ENCODE measurements at regions not wholly inside any gene's neighbourhood (a gene's known extent, or its start where the extent isn't known, plus 50 kb on each side); places are given as distances from the start of the nearest gene placed in this dataset.

- Histone ChIP-seq H3K9ac (ENCODE audit: low read length) (no peak overlapping the region), H3K27me3 (replicated peaks in 1 of 4; ENCODE audit: control extremely low read depth in 1 of 4, control insufficient read depth in 3 of 4, insufficient read depth in 4 of 4, low read length in 3 of 4) (no peaks in the 10 kb centered on the region), H3K4me1 (ENCODE audit: control insufficient read depth in 2 of 2, insufficient read depth in 2 of 2, low read length in 2 of 2) (no peaks in the 10 kb centered on the region), H3K27ac (ENCODE audit: low read length in 2 of 2) (no peak overlapping the region), H3K4me2 (replicated peaks; ENCODE audit: low read depth, low read length, poor library complexity, severe bottlenecking) (no peak overlapping the region), H3K79me2 (ENCODE audit: control insufficient read depth, insufficient read depth, low read length) (no peaks in the 10 kb centered on the region), H2AFZ (ENCODE audit: insufficient read depth, low read depth, low read length, poor library complexity, severe bottlenecking) (no peak overlapping the region), H4K20me1 (ENCODE audit: control insufficient read depth, insufficient read depth, low read length, poor library complexity, severe bottlenecking) (no peaks in the 10 kb centered on the region), H3K4me3 (ENCODE audit: control extremely low read depth in 1 of 5, extremely low read depth in 1 of 5, insufficient read depth in 1 of 5, low read depth in 2 of 5, low read length in 4 of 5) (no peak overlapping the region), H3K9me3 (ENCODE audit: control extremely low read depth in 1 of 3, control insufficient read depth in 2 of 3, insufficient read depth in 1 of 3, low read length in 2 of 3) (peaks cover 0 to 1% (median 0%) of the 10 kb centered on the region in 3 donors), H3K36me3 (replicated peaks in 1 of 2; ENCODE audit: control extremely low read depth in 1 of 2, control insufficient read depth in 1 of 2, extremely low read depth in 1 of 2, insufficient read depth in 2 of 2, low read length in 1 of 2) (no peaks in the 10 kb centered on the region)
- CTCF ChIA-PET, result no interaction called here
- Mint-ChIP-seq H3K4me3 (no peak overlapping the region), H3K27me3 (no peaks in the 10 kb centered on the region), H3K4me1 (no peaks in the 10 kb centered on the region), H3K9me3 (ENCODE audit: insufficient read depth) (peaks cover 4% of the 10 kb centered on the region), H3K27ac (no peak overlapping the region)
- POLR2A ChIA-PET, result no interaction called here
- no peak for ATAC-seq (ENCODE audit: low read depth)
- no peak for DNase-seq
- TF ChIP-seq, protein P1, sequence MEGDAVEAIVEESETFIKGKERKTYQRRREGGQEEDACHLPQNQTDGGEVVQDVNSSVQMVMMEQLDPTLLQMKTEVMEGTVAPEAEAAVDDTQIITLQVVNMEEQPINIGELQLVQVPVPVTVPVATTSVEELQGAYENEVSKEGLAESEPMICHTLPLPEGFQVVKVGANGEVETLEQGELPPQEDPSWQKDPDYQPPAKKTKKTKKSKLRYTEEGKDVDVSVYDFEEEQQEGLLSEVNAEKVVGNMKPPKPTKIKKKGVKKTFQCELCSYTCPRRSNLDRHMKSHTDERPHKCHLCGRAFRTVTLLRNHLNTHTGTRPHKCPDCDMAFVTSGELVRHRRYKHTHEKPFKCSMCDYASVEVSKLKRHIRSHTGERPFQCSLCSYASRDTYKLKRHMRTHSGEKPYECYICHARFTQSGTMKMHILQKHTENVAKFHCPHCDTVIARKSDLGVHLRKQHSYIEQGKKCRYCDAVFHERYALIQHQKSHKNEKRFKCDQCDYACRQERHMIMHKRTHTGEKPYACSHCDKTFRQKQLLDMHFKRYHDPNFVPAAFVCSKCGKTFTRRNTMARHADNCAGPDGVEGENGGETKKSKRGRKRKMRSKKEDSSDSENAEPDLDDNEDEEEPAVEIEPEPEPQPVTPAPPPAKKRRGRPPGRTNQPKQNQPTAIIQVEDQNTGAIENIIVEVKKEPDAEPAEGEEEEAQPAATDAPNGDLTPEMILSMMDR (IDR thresholded peaks at IDR 0.05), result no peak
- no peak for TF ChIP-seq EZH2 (IDR thresholded peaks at IDR 0.05; ENCODE audit: borderline replicate concordance, insufficient read depth, low read depth, low read length, poor library complexity, severe bottlenecking)
- intact Hi-C loops (cut with micrococcal nuclease), result no loop called here
- 88% methylated on average over 3 of the region's 4 CpGs for WGBS (ENCODE audit: insufficient coverage)
These were observed 859.9 kb upstream of the ATXN7L3B start for GRCh38 chr12:73677520-73678291.

GRCh38 chr12:73678335-73678734 lies 859.3 kb upstream of the ATXN7L3B start:
- H3K9me3 Mint-ChIP-seq (ENCODE audit: insufficient read depth), result peaks cover 4% of the 10 kb centered on the region
- Histone ChIP-seq H3K36me3 (replicated peaks in 1 of 2; ENCODE audit: control extremely low read depth in 1 of 2, control insufficient read depth in 1 of 2, extremely low read depth in 1 of 2, insufficient read depth in 2 of 2, low read length in 1 of 2) (no peaks in the 10 kb centered on the region), H3K4me1 (ENCODE audit: control insufficient read depth in 2 of 2, insufficient read depth in 2 of 2, low read length in 2 of 2) (no peaks in the 10 kb centered on the region), H3K9ac (ENCODE audit: low read length) (no peak overlapping the region), H4K20me1 (ENCODE audit: control insufficient read depth, insufficient read depth, low read length, poor library complexity, severe bottlenecking) (no peaks in the 10 kb centered on the region), H3K4me3 (ENCODE audit: control extremely low read depth in 1 of 5, extremely low read depth in 1 of 5, insufficient read depth in 1 of 5, low read depth in 2 of 5, low read length in 4 of 5) (no peak overlapping the region), H3K27ac (ENCODE audit: low read length in 2 of 2) (no peak overlapping the region), H3K79me2 (ENCODE audit: control insufficient read depth, insufficient read depth, low read length) (no peaks in the 10 kb centered on the region), H3K9me3 (ENCODE audit: control extremely low read depth in 1 of 3, control insufficient read depth in 2 of 3, insufficient read depth in 1 of 3, low read length in 2 of 3) (peaks cover 0 to 1% (median 0%) of the 10 kb centered on the region in 3 donors), H3K27me3 (replicated peaks in 1 of 4; ENCODE audit: control extremely low read depth in 1 of 4, control insufficient read depth in 3 of 4, insufficient read depth in 4 of 4, low read length in 3 of 4) (no peaks in the 10 kb centered on the region), H3K4me2 (replicated peaks; ENCODE audit: low read depth, low read length, poor library complexity, severe bottlenecking) (no peak overlapping the region), H2AFZ (ENCODE audit: insufficient read depth, low read depth, low read length, poor library complexity, severe bottlenecking) (no peak overlapping the region)
- TF ChIP-seq, protein P1 (IDR thresholded peaks at IDR 0.05), result no peak
- TF ChIP-seq EZH2 (IDR thresholded peaks at IDR 0.05; ENCODE audit: borderline replicate concordance, insufficient read depth, low read depth, low read length, poor library complexity, severe bottlenecking), result no peak
- intact Hi-C loops (cut with micrococcal nuclease), result no loop called here
- H3K27me3 Mint-ChIP-seq, result no peaks in the 10 kb centered on the region
- no peaks in the 10 kb centered on the region for H3K4me1 Mint-ChIP-seq
- H3K4me3 Mint-ChIP-seq, result no peak overlapping the region
- POLR2A ChIA-PET, result no interaction called here
- no peak overlapping the region for H3K27ac Mint-ChIP-seq
- ATAC-seq (ENCODE audit: low read depth), result no peak
- WGBS (ENCODE audit: insufficient coverage), result no CpG with 5 or more reads among the region's 3 CpGs
- CTCF ChIA-PET, result no interaction called here
- no peak for DNase-seq

Data from B cell (primary cell).